COLO668 (cell line): ENCODE measurements at regions not wholly inside any gene's neighbourhood (a gene's known extent, or its start where the extent isn't known, plus 50 kb on each side); places are given as distances from the start of the nearest gene placed in this dataset.
"Not testable (repeated sequence)": the region's sequence is repeated elsewhere in the genome, so short reads cannot be mapped to it uniquely, and the experiment has no call there.

ENCODE experiments used
- DNase-seq: peaks from one replicate; lab custom pipeline; 2025; ENCODE audit not compliant: unreplicated experiment; lab: John Stamatoyannopoulos, UW

DNA sequence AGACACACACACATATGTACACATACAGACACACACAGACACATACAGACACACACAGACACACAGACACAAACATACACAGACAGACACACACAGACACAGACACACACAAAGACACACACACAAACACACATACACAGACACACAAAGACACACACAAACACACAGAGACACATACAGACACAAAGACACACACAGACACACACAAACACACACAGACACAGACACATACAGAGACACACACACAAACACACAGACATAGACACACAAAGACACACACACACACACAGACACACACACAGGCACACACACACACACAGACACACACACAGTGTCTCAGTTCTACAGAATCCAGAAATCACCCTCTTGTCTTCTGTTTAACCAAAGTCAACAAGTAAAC, 280.7 kb downstream of the ASMT start:
- DNase-seq, result no peak

- no peak for DNase-seq
Observed at GRCh38 chrX:1899841-1900240, 285.0 kb downstream of the ASMT start.

- DNase-seq, result no peak
Observed at GRCh38 chrX:1902901-1903235, 288.0 kb downstream of the ASMT start.

GRCh38 chrX:1903236-1903935, 288.5 kb downstream of the ASMT start:
- no peak for DNase-seq

DNA sequence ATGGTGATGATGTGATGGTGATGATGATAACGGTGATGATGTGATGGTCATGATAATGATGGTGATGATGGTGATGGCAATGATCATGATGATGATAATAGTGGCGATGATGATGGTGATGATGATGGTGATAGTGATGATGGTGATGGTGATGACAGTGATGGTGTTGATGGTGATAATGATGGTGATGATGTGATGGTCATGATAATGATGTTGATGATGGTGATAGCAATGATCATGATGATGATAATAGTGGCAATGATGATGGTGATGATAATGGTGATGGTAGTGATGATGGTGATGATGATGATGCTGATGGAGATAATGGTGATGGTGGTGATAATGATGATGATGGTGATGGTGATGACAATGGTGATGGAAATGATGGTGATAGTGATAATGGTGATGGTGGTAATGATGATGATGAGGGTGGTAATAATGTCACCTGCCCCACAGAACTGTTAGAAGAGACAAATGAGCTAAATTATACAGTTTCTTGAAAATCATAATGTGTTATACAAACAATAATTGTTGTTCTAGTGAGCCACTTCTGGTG, 289.9 kb downstream of the ASMT start:
- no peak for DNase-seq

DNA sequence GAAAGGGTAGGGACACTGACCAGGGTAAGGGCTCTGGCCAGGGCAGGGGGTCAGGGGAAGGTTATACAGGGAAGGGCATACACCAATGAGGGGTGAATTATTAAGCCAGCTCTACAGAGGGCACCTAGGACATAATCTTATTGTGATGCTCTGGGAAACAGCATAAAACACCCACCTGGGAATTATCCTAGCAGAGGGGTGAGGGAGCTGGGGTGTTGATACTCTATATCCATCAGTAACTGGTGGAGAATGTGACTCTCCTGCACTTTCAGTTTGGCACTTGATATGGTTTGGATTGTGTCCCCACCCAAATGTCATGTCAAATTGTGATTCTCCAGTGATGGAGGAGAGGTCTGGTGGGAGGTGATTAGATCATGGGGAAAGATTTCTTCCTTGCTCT, 291.2 kb downstream of the ASMT start:
- DNase-seq, result no peak

DNA sequence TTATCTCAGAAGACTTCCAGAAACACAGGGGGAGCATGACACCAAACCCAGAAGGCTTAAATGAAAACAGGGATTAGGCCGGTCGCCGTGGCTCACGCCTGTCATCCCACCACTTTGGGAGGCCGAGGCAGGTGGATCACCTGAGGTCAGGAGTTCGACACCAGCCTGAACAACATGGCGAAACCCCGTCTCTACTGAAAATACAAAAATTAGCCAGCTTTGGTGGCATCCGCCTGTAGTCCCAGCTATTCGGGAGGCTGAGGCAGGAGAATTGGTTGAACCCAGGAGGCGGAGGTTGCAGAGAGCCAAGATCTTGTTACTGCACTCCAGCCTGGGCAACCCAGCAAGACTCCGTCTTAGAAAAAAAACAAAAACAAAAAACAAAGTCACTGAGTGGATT, 294.1 kb downstream of the ASMT start:
- DNase-seq, result not testable (repeated sequence)

GRCh38 chrX:1909419-1910206, 294.8 kb downstream of the ASMT start:
- no peak for DNase-seq

DNA sequence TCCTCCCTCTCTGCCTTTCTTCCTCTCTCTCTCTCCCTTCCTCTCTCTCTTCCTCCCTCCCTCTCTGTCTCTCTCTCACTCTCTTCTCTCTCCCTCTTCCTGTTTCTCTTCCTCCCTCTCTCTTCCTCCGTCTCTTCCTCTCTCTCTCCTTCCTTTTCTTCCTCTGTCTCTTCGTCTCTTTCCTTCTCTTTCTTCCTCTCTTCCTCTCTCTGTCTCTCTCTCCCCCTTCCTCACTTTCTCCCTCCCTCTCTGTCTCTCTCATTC, 295.3 kb downstream of the ASMT start:
- no peak for DNase-seq

GRCh38 chrX:1911401-1912128, 296.7 kb downstream of the ASMT start:
- DNase-seq, result no peak

- no peak for DNase-seq
Observed at GRCh38 chrX:1912193-1912592, 297.3 kb downstream of the ASMT start.

DNA sequence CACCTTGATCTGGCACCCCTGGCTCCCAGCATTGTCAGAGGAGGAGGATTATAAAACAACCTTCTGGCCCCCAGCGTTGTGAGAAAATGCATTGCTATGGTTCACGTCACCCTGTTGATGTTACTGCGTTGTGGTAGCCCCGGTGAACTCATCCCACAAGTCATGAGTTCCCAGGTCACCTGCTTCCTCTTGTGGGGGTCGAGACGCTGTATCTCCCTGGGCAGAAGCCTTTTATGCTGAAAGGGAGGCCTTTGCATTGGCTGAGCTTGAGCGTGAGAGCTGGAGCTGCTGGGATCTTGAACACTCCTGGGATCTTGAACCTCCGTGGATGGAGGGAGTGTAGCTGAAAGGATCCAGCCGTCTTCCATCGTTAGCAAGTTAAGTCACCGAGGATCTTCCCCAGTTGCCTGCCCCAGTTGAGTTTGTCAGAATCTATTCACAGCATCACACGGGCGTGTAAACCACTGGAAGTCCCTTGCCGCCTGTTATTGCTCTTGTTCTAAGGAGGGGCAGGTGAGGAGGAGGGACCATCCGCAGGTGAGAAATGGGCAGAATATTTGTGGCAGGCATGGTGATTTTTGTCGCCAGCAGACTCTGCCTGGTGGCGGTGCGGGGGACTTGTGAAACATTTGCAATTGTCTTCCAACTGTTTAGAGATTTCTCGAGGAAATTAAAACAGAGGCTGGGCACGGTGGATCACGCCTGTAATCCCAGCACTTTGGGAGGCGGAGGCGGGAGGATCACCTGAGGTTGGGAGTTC, 299.9 kb downstream of the ASMT start:
- no peak for DNase-seq

GRCh38 chrX:1918780-1919179, 303.9 kb downstream of the ASMT start:
- no peak for DNase-seq

DNA sequence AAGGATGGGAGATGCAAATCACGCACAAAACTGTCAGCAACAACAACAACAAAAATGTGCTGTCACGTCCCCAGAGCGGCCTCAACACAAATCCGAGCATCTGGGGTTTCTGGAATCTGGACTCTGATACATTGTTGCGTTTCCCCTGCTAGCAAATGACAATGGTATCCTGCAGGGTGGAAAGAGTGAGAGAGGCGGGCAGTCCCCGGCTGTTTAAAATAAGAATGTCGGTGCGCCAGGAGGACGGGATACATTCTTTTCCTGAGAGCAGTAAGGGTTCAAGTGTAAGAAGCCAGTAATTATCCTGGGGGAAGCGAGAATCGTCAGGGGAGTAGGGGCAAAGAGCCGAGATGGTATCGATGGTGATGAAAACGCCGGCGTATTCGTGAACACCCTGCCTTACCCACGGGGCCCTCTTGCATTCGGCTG, 310.2 kb downstream of the ASMT start:
- DNase-seq, result no peak

DNA sequence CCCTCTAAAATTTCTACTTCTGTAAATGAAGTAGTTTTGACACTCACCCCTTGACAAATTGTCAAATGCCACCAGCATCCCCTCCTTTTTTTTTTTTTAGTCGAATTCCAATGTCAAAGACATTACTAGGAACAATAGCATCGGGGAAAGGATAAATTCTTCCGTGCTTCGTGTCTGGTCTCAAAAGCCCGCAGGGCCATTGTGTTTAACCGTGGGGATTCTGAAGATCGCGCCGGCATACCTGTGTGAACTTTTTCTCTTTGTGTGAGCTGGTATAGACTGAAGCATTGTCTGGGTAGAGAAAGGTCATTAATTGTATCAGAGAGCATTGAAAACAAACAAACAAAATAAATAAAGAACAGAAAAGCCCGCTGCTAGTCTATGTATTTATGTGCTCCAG, 313.9 kb downstream of the ASMT start:
- DNase-seq, result no peak

DNA sequence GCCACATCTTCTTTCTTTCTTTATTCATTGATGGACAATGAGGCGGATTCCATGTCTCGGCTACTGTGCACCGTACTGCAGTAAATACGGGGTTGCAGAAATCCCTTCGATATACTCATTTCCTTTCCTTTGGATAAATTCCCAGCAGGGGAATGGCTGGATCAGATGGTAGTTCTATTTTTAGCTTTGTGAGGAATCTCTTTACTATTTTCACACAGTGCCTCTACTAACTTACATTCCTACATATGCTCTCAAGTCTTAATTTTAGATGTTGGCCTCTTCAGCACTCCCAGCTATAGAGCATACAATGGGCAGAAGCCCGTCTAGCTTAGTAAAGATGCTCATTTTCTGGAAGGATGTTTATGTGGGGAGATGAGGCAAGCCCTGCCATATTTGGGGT, 317.4 kb downstream of the ASMT start:
- DNase-seq, result no peak

GRCh38 chrX:1933964-1934363, 319.1 kb downstream of the ASMT start:
- no peak for DNase-seq

DNA sequence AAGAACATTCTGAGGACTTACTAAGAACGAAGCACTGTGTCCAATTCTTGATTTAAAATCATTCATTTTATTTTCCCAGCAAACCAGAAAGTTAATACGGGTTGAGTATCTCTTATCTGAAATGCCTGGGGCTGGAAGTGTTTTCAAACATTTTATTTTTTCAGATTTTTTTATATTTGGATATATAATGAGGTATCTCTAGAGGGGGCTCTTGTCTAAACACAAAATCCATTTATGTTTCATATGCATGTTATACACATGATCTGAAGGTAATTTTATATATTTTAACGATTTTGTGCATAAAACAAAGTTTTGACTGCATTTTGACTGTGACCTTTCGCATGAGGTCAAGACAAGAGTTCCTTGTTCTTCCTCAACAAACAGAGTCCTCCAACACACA, 320.9 kb downstream of the ASMT start:
- no peak for DNase-seq

GRCh38 chrX:1938190-1938589, 323.3 kb downstream of the ASMT start:
- no peak for DNase-seq

- no peak for DNase-seq
Observed at GRCh38 chrX:1941321-1941720, 326.5 kb downstream of the ASMT start.

DNA sequence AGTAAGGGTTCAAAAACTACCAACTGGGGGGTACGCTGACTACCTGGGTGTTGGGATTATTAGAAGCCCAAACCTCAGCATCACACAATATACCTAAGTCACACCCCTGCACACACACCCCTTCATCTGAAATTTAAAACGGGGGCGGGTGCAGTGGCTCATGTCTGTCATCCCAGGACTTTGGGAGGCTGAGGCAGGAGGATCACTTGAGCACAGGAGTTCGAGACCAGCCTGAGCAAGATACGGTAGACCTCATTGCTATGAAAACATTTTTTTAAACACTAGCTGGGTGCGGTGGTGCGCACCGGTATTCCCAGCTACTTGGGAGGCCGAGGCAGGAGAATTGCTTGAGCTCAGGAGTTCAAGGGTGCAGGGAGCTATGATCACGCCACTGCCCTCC, 331.0 kb downstream of the ASMT start:
- no peak for DNase-seq
